ENCODE measurements at regions not wholly inside any gene's neighbourhood (a gene's known extent, or its start where the extent isn't known, plus 50 kb on each side); places are given as distances from the start of the nearest gene placed in this dataset.
A peak's percentile ranks its signal among the peaks of the same experiment; 100 is the strongest.

DNA sequence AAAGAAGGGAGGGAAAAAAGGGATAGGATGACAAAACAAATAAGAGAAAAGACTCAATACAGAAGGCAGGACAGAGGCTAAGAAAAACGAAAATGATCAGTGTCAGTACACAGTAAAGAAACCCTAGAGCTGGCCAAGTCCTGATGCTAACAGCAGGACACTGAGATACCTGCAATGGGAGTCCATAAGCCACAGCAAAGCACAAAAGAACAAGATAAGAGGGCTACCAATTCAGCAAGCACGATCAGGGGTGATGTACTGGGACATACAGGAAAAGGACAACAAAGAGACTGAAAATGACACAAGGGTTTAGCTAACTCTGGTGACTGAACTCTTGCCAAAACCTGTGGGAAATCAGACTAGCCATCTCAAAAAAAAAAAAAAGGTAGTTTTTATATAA is 1072.6 kb upstream of the COX7C start:
- no peaks in the 10 kb centered on the region for H4K20me1 ChIP-seq (ENCODE audit: control insufficient read depth, insufficient read depth, insufficient read length)
- no CpG with 5 or more reads among the region's 2 CpGs for WGBS (ENCODE audit: extremely low coverage, insufficient read length, low lambda C conversion rate)
- no peak overlapping the region for H3K4me2 ChIP-seq (ENCODE audit: insufficient read depth, insufficient read length, low read length)
- H3K9me3 Mint-ChIP-seq = peaks cover 0 to 2% of the 10 kb centered on the region in 2 experiments; a peak in 1 of 5 replicates
- H3K4ac ChIP-seq (ENCODE audit: low read depth, low read length) = no peak overlapping the region
- H4K8ac ChIP-seq (replicated peaks; ENCODE audit: insufficient read length, low read depth, low read length) = no peak overlapping the region
- no peak overlapping the region for H3K14ac ChIP-seq (ENCODE audit: insufficient read depth, low read length)
- H3K27me3 Mint-ChIP-seq (ENCODE audit: low read depth) = no peaks in the 10 kb centered on the region
- peak overlapping the region; percentile 34 to 75 (median 69); a peak in 5 of 7 replicates for H3K27ac Mint-ChIP-seq
- H3K27me3 ChIP-seq (ENCODE audit: insufficient read depth, low read length) = no peaks in the 10 kb centered on the region
- H2BK20ac ChIP-seq (ENCODE audit: low read depth, low read length, poor library complexity, severe bottlenecking) = no peak overlapping the region
- H3K18ac ChIP-seq (ENCODE audit: insufficient read length, low read depth, low read length) = no peak overlapping the region
- no peak for DNase-seq
- H2BK5ac ChIP-seq (ENCODE audit: insufficient read length, low read length) = no peak overlapping the region
- H3K9me3 ChIP-seq (ENCODE audit: control insufficient read depth, low read depth, low read length) = no peaks in the 10 kb centered on the region
- peaks cover 2% of the 10 kb centered on the region; the same call in 1 of the 2 replicates for H3K4me1 ChIP-seq (ENCODE audit: insufficient read depth, low read length)
- H3K56ac ChIP-seq (ENCODE audit: insufficient read length, low read depth, low read length) = no peak overlapping the region
- H3T11ph ChIP-seq (ENCODE audit: low read length) = no peak overlapping the region
- peaks cover 13 to 22% of the 10 kb centered on the region in 2 experiments for H3K4me1 Mint-ChIP-seq
- H3K9ac ChIP-seq (ENCODE audit: extremely low read depth, insufficient read length, low read length) = no peak overlapping the region
- no peak overlapping the region for H4K5ac ChIP-seq (ENCODE audit: insufficient read length, low read depth, low read length)
- H2BK15ac ChIP-seq (ENCODE audit: low read depth, low read length) = no peak overlapping the region
- H3K79me2 ChIP-seq (ENCODE audit: insufficient read depth, low read length) = no peaks in the 10 kb centered on the region
- no peaks in the 10 kb centered on the region for H3K79me1 ChIP-seq (ENCODE audit: insufficient read depth, low read depth, low read length, poor library complexity, severe bottlenecking)
- TF ChIP-seq, protein P1, sequence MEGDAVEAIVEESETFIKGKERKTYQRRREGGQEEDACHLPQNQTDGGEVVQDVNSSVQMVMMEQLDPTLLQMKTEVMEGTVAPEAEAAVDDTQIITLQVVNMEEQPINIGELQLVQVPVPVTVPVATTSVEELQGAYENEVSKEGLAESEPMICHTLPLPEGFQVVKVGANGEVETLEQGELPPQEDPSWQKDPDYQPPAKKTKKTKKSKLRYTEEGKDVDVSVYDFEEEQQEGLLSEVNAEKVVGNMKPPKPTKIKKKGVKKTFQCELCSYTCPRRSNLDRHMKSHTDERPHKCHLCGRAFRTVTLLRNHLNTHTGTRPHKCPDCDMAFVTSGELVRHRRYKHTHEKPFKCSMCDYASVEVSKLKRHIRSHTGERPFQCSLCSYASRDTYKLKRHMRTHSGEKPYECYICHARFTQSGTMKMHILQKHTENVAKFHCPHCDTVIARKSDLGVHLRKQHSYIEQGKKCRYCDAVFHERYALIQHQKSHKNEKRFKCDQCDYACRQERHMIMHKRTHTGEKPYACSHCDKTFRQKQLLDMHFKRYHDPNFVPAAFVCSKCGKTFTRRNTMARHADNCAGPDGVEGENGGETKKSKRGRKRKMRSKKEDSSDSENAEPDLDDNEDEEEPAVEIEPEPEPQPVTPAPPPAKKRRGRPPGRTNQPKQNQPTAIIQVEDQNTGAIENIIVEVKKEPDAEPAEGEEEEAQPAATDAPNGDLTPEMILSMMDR (conservative IDR thresholded peaks at IDR 0.05) = no peak
- H3K4me3 Mint-ChIP-seq = no peak overlapping the region
- H3K27ac ChIP-seq (ENCODE audit: insufficient read length, low read depth, low read length) = no peak overlapping the region
- no peak overlapping the region for H2BK12ac ChIP-seq (ENCODE audit: insufficient read length, low read depth, low read length)
- H3K23ac ChIP-seq (ENCODE audit: insufficient read length, low read depth, low read length) = no peak overlapping the region
- H3K36me3 Mint-ChIP-seq (ENCODE audit: insufficient read depth in 1 of 3, low read depth in 3 of 3) = peaks cover 0 to 7% (median 0%) of the 10 kb centered on the region in 3 experiments; a peak in 2 of 7 replicates
- no peaks in the 10 kb centered on the region for H3K23me2 ChIP-seq (ENCODE audit: insufficient read length, low read depth, low read length, poor library complexity, severe bottlenecking)
- H2BK120ac ChIP-seq (ENCODE audit: low read depth, low read length, poor library complexity, severe bottlenecking) = no peak overlapping the region
- H2AFZ ChIP-seq (ENCODE audit: low read length) = no peak overlapping the region
- H2AK5ac ChIP-seq (ENCODE audit: insufficient read length, low read length) = no peak overlapping the region
- H4K91ac ChIP-seq (ENCODE audit: insufficient read length, low read depth, low read length) = no peak overlapping the region

All from H9 (cell line).